ENCODE measurements at regions not wholly inside any gene's neighbourhood (a gene's known extent, or its start where the extent isn't known, plus 50 kb on each side); places are given as distances from the start of the nearest gene placed in this dataset.

GRCh38 chr4:130257271-130257670 is 1161.3 kb downstream of the C4orf33 start:
- no peaks in the 10 kb centered on the region for H3K36me3 ChIP-seq (replicated peaks; ENCODE audit: low read depth, low read length)
- H3K4me3 ChIP-seq (ENCODE audit: low read length) = no peak overlapping the region
- no peaks in the 10 kb centered on the region for H3K79me2 ChIP-seq (ENCODE audit: low read length)
- no peak for TF ChIP-seq EZH2phosphoT487 (IDR thresholded peaks at IDR 0.05; ENCODE audit: low read depth)
- no peaks in the 10 kb centered on the region for H4K20me1 ChIP-seq (ENCODE audit: insufficient read depth, low read length)
- H3K4me1 ChIP-seq (ENCODE audit: low read length) = no peaks in the 10 kb centered on the region
- no peaks in the 10 kb centered on the region for H3K9me3 ChIP-seq (ENCODE audit: insufficient read depth, low read length)
- no peak overlapping the region for H2AFZ ChIP-seq (ENCODE audit: low read depth, low read length)
- no peak overlapping the region for H3K27ac ChIP-seq (ENCODE audit: low read length)
- H3K9ac ChIP-seq (ENCODE audit: low read length) = no peak overlapping the region
- no peak overlapping the region for H3K4me2 ChIP-seq (ENCODE audit: low read length)
- H3K27me3 ChIP-seq (ENCODE audit: low read depth, low read length) = no peaks in the 10 kb centered on the region

- H3K9ac ChIP-seq (ENCODE audit: low read length) = no peak overlapping the region
- no peak overlapping the region for H2AFZ ChIP-seq (ENCODE audit: low read depth, low read length)
- no peaks in the 10 kb centered on the region for H3K27me3 ChIP-seq (ENCODE audit: low read depth, low read length)
Measured at GRCh38 chr4:130266814-130267213, 1170.9 kb downstream of the C4orf33 start.

DNA sequence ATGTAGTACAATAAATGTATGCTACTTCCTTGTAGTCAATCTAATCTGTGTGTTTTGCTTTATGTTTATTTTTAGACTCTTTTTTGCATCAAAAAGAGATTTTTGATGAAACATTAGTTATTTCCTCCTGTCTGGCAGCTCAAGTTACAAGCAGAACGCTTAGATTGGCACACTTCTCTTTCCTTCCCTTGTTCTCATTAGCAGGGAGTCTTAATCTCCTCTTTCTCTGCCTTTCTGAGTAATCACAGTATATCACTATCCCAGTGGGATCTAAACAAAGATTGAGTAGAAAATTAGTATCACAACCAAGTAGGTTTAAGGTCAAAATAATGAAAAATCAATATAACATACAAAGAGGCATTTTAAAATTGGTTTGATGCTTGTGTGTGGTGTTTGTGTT is 1192.6 kb downstream of the C4orf33 start:
- no peaks in the 10 kb centered on the region for H3K9me3 ChIP-seq (ENCODE audit: insufficient read depth, low read length)
- no peak overlapping the region for H3K4me2 ChIP-seq (ENCODE audit: low read length)
- H3K36me3 ChIP-seq (replicated peaks; ENCODE audit: low read depth, low read length) = no peaks in the 10 kb centered on the region
- H3K9ac ChIP-seq (ENCODE audit: low read length) = no peak overlapping the region
- no peaks in the 10 kb centered on the region for H3K79me2 ChIP-seq (ENCODE audit: low read length)
- H3K27ac ChIP-seq (ENCODE audit: low read length) = no peak overlapping the region
- H4K20me1 ChIP-seq (ENCODE audit: insufficient read depth, low read length) = no peaks in the 10 kb centered on the region
- H3K4me3 ChIP-seq (ENCODE audit: low read length) = no peak overlapping the region
- TF ChIP-seq, protein P1, sequence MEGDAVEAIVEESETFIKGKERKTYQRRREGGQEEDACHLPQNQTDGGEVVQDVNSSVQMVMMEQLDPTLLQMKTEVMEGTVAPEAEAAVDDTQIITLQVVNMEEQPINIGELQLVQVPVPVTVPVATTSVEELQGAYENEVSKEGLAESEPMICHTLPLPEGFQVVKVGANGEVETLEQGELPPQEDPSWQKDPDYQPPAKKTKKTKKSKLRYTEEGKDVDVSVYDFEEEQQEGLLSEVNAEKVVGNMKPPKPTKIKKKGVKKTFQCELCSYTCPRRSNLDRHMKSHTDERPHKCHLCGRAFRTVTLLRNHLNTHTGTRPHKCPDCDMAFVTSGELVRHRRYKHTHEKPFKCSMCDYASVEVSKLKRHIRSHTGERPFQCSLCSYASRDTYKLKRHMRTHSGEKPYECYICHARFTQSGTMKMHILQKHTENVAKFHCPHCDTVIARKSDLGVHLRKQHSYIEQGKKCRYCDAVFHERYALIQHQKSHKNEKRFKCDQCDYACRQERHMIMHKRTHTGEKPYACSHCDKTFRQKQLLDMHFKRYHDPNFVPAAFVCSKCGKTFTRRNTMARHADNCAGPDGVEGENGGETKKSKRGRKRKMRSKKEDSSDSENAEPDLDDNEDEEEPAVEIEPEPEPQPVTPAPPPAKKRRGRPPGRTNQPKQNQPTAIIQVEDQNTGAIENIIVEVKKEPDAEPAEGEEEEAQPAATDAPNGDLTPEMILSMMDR (IDR thresholded peaks at IDR 0.05; ENCODE audit: low read depth, low read length) = no peak
- H3K27me3 ChIP-seq (ENCODE audit: low read depth, low read length) = no peaks in the 10 kb centered on the region
- no peaks in the 10 kb centered on the region for H3K4me1 ChIP-seq (ENCODE audit: low read length)
- no peak overlapping the region for H2AFZ ChIP-seq (ENCODE audit: low read depth, low read length)

More at GRCh38 chr4:130266814-130267213, 1170.9 kb downstream of the C4orf33 start:
- H4K20me1 ChIP-seq (ENCODE audit: insufficient read depth, low read length) = no peaks in the 10 kb centered on the region
- H3K27ac ChIP-seq (ENCODE audit: low read length) = no peak overlapping the region
- no peaks in the 10 kb centered on the region for H3K4me1 ChIP-seq (ENCODE audit: low read length)
- TF ChIP-seq, protein P1 (IDR thresholded peaks at IDR 0.05; ENCODE audit: low read depth, low read length) = no peak
- no peak for TF ChIP-seq EZH2phosphoT487 (IDR thresholded peaks at IDR 0.05; ENCODE audit: low read depth)
- H3K9me3 ChIP-seq (ENCODE audit: insufficient read depth, low read length) = peaks cover 13% of the 10 kb centered on the region
- peaks cover 3% of the 10 kb centered on the region for H3K36me3 ChIP-seq (replicated peaks; ENCODE audit: low read depth, low read length)
- no peaks in the 10 kb centered on the region for H3K79me2 ChIP-seq (ENCODE audit: low read length)
- no peak overlapping the region for H3K4me2 ChIP-seq (ENCODE audit: low read length)
- no peak overlapping the region for H3K4me3 ChIP-seq (ENCODE audit: low read length)

- H4K20me1 ChIP-seq (ENCODE audit: insufficient read depth, low read length) = no peaks in the 10 kb centered on the region
- no peaks in the 10 kb centered on the region for H3K9me3 ChIP-seq (ENCODE audit: insufficient read depth, low read length)
- no peak overlapping the region for H3K4me3 ChIP-seq (ENCODE audit: low read length)
- no peak overlapping the region for H3K27ac ChIP-seq (ENCODE audit: low read length)
- no peaks in the 10 kb centered on the region for H3K79me2 ChIP-seq (ENCODE audit: low read length)
- H2AFZ ChIP-seq (ENCODE audit: low read depth, low read length) = no peak overlapping the region
- no peak overlapping the region for H3K9ac ChIP-seq (ENCODE audit: low read length)
- no peaks in the 10 kb centered on the region for H3K27me3 ChIP-seq (ENCODE audit: low read depth, low read length)
- no peaks in the 10 kb centered on the region for H3K36me3 ChIP-seq (replicated peaks; ENCODE audit: low read depth, low read length)
- no peak for TF ChIP-seq EZH2phosphoT487 (IDR thresholded peaks at IDR 0.05; ENCODE audit: low read depth)
- TF ChIP-seq, protein P1 (IDR thresholded peaks at IDR 0.05; ENCODE audit: low read depth, low read length) = no peak
- no peak overlapping the region for H3K4me2 ChIP-seq (ENCODE audit: low read length)
- no peaks in the 10 kb centered on the region for H3K4me1 ChIP-seq (ENCODE audit: low read length)
Measured at GRCh38 chr4:130293692-130294091, 1197.7 kb downstream of the C4orf33 start.

DNA sequence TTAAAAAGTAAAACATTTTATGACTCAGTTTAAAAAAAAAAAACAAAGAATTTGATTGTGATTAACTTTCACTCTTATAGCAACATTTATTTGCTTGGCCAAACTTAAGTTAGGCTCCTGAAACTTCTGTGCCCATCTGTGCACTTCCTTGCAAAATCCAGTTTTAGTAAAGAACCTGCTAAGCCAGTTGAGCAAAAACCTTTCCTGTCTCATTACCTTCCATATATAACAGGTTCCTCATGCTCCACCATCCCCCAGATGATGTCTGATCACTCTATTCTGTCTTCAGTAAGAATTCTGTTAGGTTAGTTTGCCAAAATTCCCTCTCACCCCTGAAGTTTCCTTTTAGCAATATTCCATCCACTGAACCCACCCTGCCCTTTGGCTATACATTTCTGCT is 1200.5 kb downstream of the C4orf33 start:
- Histone ChIP-seq H3K79me2 (ENCODE audit: low read length) (no peaks in the 10 kb centered on the region), H3K27ac (ENCODE audit: low read length) (no peak overlapping the region), H3K9ac (ENCODE audit: low read length) (no peak overlapping the region), H3K4me1 (ENCODE audit: low read length) (no peaks in the 10 kb centered on the region), H3K9me3 (ENCODE audit: insufficient read depth, low read length) (no peaks in the 10 kb centered on the region), H3K27me3 (ENCODE audit: low read depth, low read length) (no peaks in the 10 kb centered on the region), H3K4me3 (ENCODE audit: low read length) (no peak overlapping the region), H3K4me2 (ENCODE audit: low read length) (no peak overlapping the region), H3K36me3 (replicated peaks; ENCODE audit: low read depth, low read length) (no peaks in the 10 kb centered on the region), H2AFZ (ENCODE audit: low read depth, low read length) (no peak overlapping the region), H4K20me1 (ENCODE audit: insufficient read depth, low read length) (no peaks in the 10 kb centered on the region)
- TF ChIP-seq, protein P1 (IDR thresholded peaks at IDR 0.05; ENCODE audit: low read depth, low read length) = no peak
- no peak for TF ChIP-seq EZH2phosphoT487 (IDR thresholded peaks at IDR 0.05; ENCODE audit: low read depth)

Data from OCI-LY3 (cell line).